OCI-M1 (cell line): ENCODE measurements at regions not wholly inside any gene's neighbourhood (a gene's known extent, or its start where the extent isn't known, plus 50 kb on each side); places are given as distances from the start of the nearest gene placed in this dataset.
"Not testable (repeated sequence)": the region's sequence is repeated elsewhere in the genome, so short reads cannot be mapped to it uniquely, and the experiment has no call there.

Source experiments
- DNase-seq: peaks from one replicate; lab custom pipeline; 2025; lab: John Stamatoyannopoulos, UW

- no peak for DNase-seq
These were observed 406.4 kb downstream of the HTR1A start for GRCh38 chr5:63555874-63556273.

- DNase-seq, result peak; percentile 28
These were observed 408.1 kb downstream of the HTR1A start for GRCh38 chr5:63554191-63554590.

- DNase-seq, result no peak
These were observed 409.2 kb downstream of the HTR1A start for GRCh38 chr5:63553073-63553472.

- no peak for DNase-seq
These were observed 426.2 kb downstream of the HTR1A start for GRCh38 chr5:63535840-63536602.

- no peak for DNase-seq
These were observed 438.0 kb downstream of the HTR1A start for GRCh38 chr5:63524281-63524680.

- DNase-seq, result no peak
These were observed 446.2 kb downstream of the HTR1A start for GRCh38 chr5:63516006-63516405.

GRCh38 chr5:63500242-63500641 is 462.0 kb downstream of the HTR1A start:
- DNase-seq, result no peak

- DNase-seq, result no peak
These were observed 467.0 kb downstream of the HTR1A start for GRCh38 chr5:63495225-63495624.

- no peak for DNase-seq
These were observed 478.9 kb downstream of the HTR1A start for GRCh38 chr5:63483338-63483737.

- no peak for DNase-seq
These were observed 488.8 kb downstream of the HTR1A start for GRCh38 chr5:63473335-63473967.

- DNase-seq, result peak; percentile 22
These were observed 506.0 kb downstream of the HTR1A start for GRCh38 chr5:63456279-63456678.

- DNase-seq, result no peak
These were observed 511.1 kb downstream of the HTR1A start for GRCh38 chr5:63451188-63451587.

- no peak for DNase-seq
These were observed 522.7 kb downstream of the HTR1A start for GRCh38 chr5:63439537-63439936.

GRCh38 chr5:63409737-63410136 is 552.5 kb downstream of the HTR1A start:
- DNase-seq, result no peak

GRCh38 chr5:63408984-63409383 is 553.3 kb downstream of the HTR1A start:
- no peak for DNase-seq

GRCh38 chr5:63401436-63402046 is 560.7 kb downstream of the HTR1A start:
- peak; percentile 78 for DNase-seq

- DNase-seq, result no peak
These were observed 562.2 kb downstream of the HTR1A start for GRCh38 chr5:63400079-63400478.

GRCh38 chr5:63398346-63398745 is 563.9 kb downstream of the HTR1A start:
- no peak for DNase-seq

GRCh38 chr5:63388188-63388587 is 574.1 kb downstream of the HTR1A start:
- DNase-seq, result not testable (repeated sequence)

- no peak for DNase-seq
These were observed 586.4 kb downstream of the HTR1A start for GRCh38 chr5:63375851-63376250.

GRCh38 chr5:63374085-63374484 is 588.2 kb downstream of the HTR1A start:
- DNase-seq, result no peak

- DNase-seq, result no peak
These were observed 611.1 kb downstream of the HTR1A start for GRCh38 chr5:63351164-63351563.

GRCh38 chr5:63346451-63346850 is 615.8 kb downstream of the HTR1A start:
- no peak for DNase-seq
